Skeletal muscle satellite cell (primary cell): ENCODE measurements at regions not wholly inside any gene's neighbourhood (a gene's known extent, or its start where the extent isn't known, plus 50 kb on each side); places are given as distances from the start of the nearest gene placed in this dataset.
"Not testable (repeated sequence)": the region's sequence is repeated elsewhere in the genome, so short reads cannot be mapped to it uniquely, and the experiment has no call there.

Source experiments
- H3K27me3 ChIP-seq: 2 replicates; pipeline ENCODE4 v1.7.0; 2013; ENCODE audit warnings: low read length; ENCODE audit not compliant: control insufficient read depth, insufficient read depth
- H3K36me3 ChIP-seq: 2 replicates; pipeline ENCODE4 v1.7.0; 2013; ENCODE audit warnings: mild to moderate bottlenecking, control low read depth, low read length; ENCODE audit not compliant: insufficient read depth
- H3K4me1 ChIP-seq: 2 replicates; pipeline ENCODE4 v1.7.0; 2013; ENCODE audit warnings: low read length; ENCODE audit not compliant: control insufficient read depth, insufficient read depth
- H3K4me2 ChIP-seq: 2 replicates; pipeline ENCODE4 v1.7.0; 2013; ENCODE audit warnings: mild to moderate bottlenecking, low read length
- H3K4me3 ChIP-seq: 2 replicates; pipeline ENCODE4 v1.7.0; 2013; ENCODE audit warnings: low read length
- H3K9ac ChIP-seq: 2 replicates; pipeline ENCODE4 v1.7.0; 2013; ENCODE audit warnings: mild to moderate bottlenecking, low read depth, low read length, moderate library complexity
- H3K9me3 ChIP-seq: replicated peaks from 2 replicates; pipeline ENCODE4 v1.7.0; 2013; ENCODE audit warnings: mild to moderate bottlenecking, control low read depth, low read length

- Histone ChIP-seq H3K4me2 (no peak overlapping the region), H3K36me3 (no peaks in the 10 kb centered on the region)
Observed at GRCh38 chr10:22792161-22792560, 77.8 kb upstream of the PIP4K2A start.

GRCh38 chr10:22791665-22792064, 77.3 kb upstream of the PIP4K2A start:
- no peaks in the 10 kb centered on the region for H3K36me3 ChIP-seq
- H3K4me3 ChIP-seq: no peak overlapping the region
- H3K4me1 ChIP-seq: no peaks in the 10 kb centered on the region
- H3K9ac ChIP-seq: no peak overlapping the region
- no peaks in the 10 kb centered on the region for H3K27me3 ChIP-seq
- H3K4me2 ChIP-seq: no peak overlapping the region
- no peaks in the 10 kb centered on the region for H3K9me3 ChIP-seq

More at GRCh38 chr10:22792161-22792560, 77.8 kb upstream of the PIP4K2A start:
- no peak overlapping the region for H3K4me3 ChIP-seq
- no peak overlapping the region for H3K9ac ChIP-seq
- H3K9me3 ChIP-seq: no peaks in the 10 kb centered on the region
- no peaks in the 10 kb centered on the region for H3K4me1 ChIP-seq
- no peaks in the 10 kb centered on the region for H3K27me3 ChIP-seq

- no peaks in the 10 kb centered on the region for H3K9me3 ChIP-seq
- no peaks in the 10 kb centered on the region for H3K27me3 ChIP-seq
- no peaks in the 10 kb centered on the region for H3K4me1 ChIP-seq
- no peak overlapping the region for H3K4me2 ChIP-seq
- H3K9ac ChIP-seq: no peak overlapping the region
- H3K4me3 ChIP-seq: no peak overlapping the region
- H3K36me3 ChIP-seq: no peaks in the 10 kb centered on the region
Observed at GRCh38 chr10:22784668-22785067, 70.3 kb upstream of the PIP4K2A start.

- Histone ChIP-seq H3K27me3 (no peaks in the 10 kb centered on the region), H3K36me3 (no peaks in the 10 kb centered on the region), H3K4me2 (no peak overlapping the region), H3K9ac (no peak overlapping the region), H3K4me3 (no peak overlapping the region), H3K4me1 (no peaks in the 10 kb centered on the region), H3K9me3 (no peaks in the 10 kb centered on the region)
Observed at GRCh38 chr10:22783807-22784206, 69.4 kb upstream of the PIP4K2A start.

- H3K4me3 ChIP-seq: no peak overlapping the region
- no peak overlapping the region for H3K4me2 ChIP-seq
- H3K4me1 ChIP-seq: no peaks in the 10 kb centered on the region
- no peak overlapping the region for H3K9ac ChIP-seq
- H3K9me3 ChIP-seq: no peaks in the 10 kb centered on the region
- no peaks in the 10 kb centered on the region for H3K36me3 ChIP-seq
- H3K27me3 ChIP-seq: no peaks in the 10 kb centered on the region
Observed at GRCh38 chr10:22780474-22780885, 66.1 kb upstream of the PIP4K2A start.

- no peak overlapping the region for H3K9ac ChIP-seq
- no peaks in the 10 kb centered on the region for H3K4me1 ChIP-seq
- no peaks in the 10 kb centered on the region for H3K36me3 ChIP-seq
- no peaks in the 10 kb centered on the region for H3K27me3 ChIP-seq
- no peaks in the 10 kb centered on the region for H3K9me3 ChIP-seq
- H3K4me2 ChIP-seq: no peak overlapping the region
- no peak overlapping the region for H3K4me3 ChIP-seq
Observed at GRCh38 chr10:22779331-22780019, 65.1 kb upstream of the PIP4K2A start.

- Histone ChIP-seq H3K4me2 (no peak overlapping the region), H3K4me3 (no peak overlapping the region)
Observed at GRCh38 chr10:22774102-22774501, 59.7 kb upstream of the PIP4K2A start.

GRCh38 chr10:22771631-22772030, 57.3 kb upstream of the PIP4K2A start:
- H3K4me2 ChIP-seq, H3K27me3 ChIP-seq, H3K4me1 ChIP-seq, H3K4me3 ChIP-seq, H3K36me3 ChIP-seq, H3K9me3 ChIP-seq, H3K9ac ChIP-seq: not testable (repeated sequence)

More at GRCh38 chr10:22774102-22774501, 59.7 kb upstream of the PIP4K2A start:
- H3K4me1 ChIP-seq: no peaks in the 10 kb centered on the region
- H3K36me3 ChIP-seq: no peaks in the 10 kb centered on the region
- H3K9me3 ChIP-seq: no peaks in the 10 kb centered on the region
- H3K9ac ChIP-seq: no peak overlapping the region
- no peaks in the 10 kb centered on the region for H3K27me3 ChIP-seq

GRCh38 chr10:22770270-22770669, 55.9 kb upstream of the PIP4K2A start:
- no peak overlapping the region for H3K9ac ChIP-seq
- H3K36me3 ChIP-seq: no peaks in the 10 kb centered on the region
- H3K4me1 ChIP-seq: no peaks in the 10 kb centered on the region
- H3K9me3 ChIP-seq: no peaks in the 10 kb centered on the region
- H3K27me3 ChIP-seq: no peaks in the 10 kb centered on the region
- H3K4me3 ChIP-seq: no peak overlapping the region
- H3K4me2 ChIP-seq: no peak overlapping the region

- no peak overlapping the region for H3K4me2 ChIP-seq
- no peak overlapping the region for H3K9ac ChIP-seq
- H3K27me3 ChIP-seq: no peaks in the 10 kb centered on the region
- H3K4me3 ChIP-seq: no peak overlapping the region
- H3K9me3 ChIP-seq: no peaks in the 10 kb centered on the region
- H3K4me1 ChIP-seq: no peaks in the 10 kb centered on the region
- H3K36me3 ChIP-seq: no peaks in the 10 kb centered on the region
Observed at GRCh38 chr10:22767859-22768258, 53.5 kb upstream of the PIP4K2A start.

GRCh38 chr10:22766693-22767092, 52.3 kb upstream of the PIP4K2A start:
- no peak overlapping the region for H3K4me3 ChIP-seq
- H3K27me3 ChIP-seq: no peaks in the 10 kb centered on the region
- no peak overlapping the region for H3K4me2 ChIP-seq
- no peaks in the 10 kb centered on the region for H3K4me1 ChIP-seq
- no peaks in the 10 kb centered on the region for H3K9me3 ChIP-seq
- H3K9ac ChIP-seq: no peak overlapping the region
- H3K36me3 ChIP-seq: no peaks in the 10 kb centered on the region
